Progenitor cell of endocrine pancreas (in vitro differentiated cells): ENCODE measurements at regions not wholly inside any gene's neighbourhood (a gene's known extent, or its start where the extent isn't known, plus 50 kb on each side); places are given as distances from the start of the nearest gene placed in this dataset.

Source experiments
- DNase-seq: peaks from one replicate; pipeline ENCODE4 v3.0.0; 2021; ENCODE audit warnings: low spot score; ENCODE audit not compliant: unreplicated experiment
- H3K27ac Mint-ChIP-seq: 2 replicates; pipeline ENCODE4 v1.8.0; 2021; ENCODE audit warnings: mild to moderate bottlenecking, moderate library complexity, mixed read lengths
- H3K27me3 Mint-ChIP-seq: 2 replicates; pipeline ENCODE4 v1.8.0; 2021; ENCODE audit warnings: mixed read lengths
- H3K36me3 Mint-ChIP-seq: 2 replicates; pipeline ENCODE4 v1.8.0; 2022; ENCODE audit warnings: mixed read lengths; ENCODE audit not compliant: insufficient read depth
- H3K4me1 Mint-ChIP-seq: 2 replicates; pipeline ENCODE4 v1.8.0; 2021; ENCODE audit warnings: low read depth, mixed read lengths
- H3K4me3 Mint-ChIP-seq: 2 replicates; pipeline ENCODE4 v1.8.0; 2021; ENCODE audit warnings: low read depth, mild to moderate bottlenecking, moderate library complexity, mixed read lengths
- H3K9me3 Mint-ChIP-seq: 2 replicates; pipeline ENCODE4 v1.8.0; 2021; ENCODE audit warnings: low read depth, mixed read lengths
- TF ChIP-seq, protein P1 (sequence below): fragments of 200-600 bp; sonication (generic); IDR thresholded peaks from one replicate; pipeline ENCODE4 v1.5.0; 2021; ENCODE audit warnings: antibody characterized with exemption, mild to moderate bottlenecking; ENCODE audit not compliant: unreplicated experiment

DNA sequence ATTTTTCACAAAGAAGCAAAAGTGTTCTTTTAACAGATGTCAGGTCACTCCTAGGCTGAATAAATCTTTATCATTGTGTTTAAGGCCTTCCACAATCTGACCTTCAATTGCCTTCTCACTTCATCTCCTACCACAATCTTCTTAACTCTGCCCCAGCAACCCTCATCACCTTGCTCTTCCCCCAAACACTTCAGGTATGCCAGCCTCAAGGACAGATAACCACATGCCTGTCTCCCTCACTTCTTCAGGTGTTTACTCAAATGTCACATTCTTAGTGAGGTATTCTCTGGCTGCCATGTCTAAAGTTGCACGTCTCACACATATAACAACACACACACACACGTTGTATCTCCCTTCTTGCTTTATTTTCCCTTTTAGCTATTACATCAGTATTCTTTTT lies 146.5 kb downstream of the ANKRD50 start:
- H3K27ac Mint-ChIP-seq, result no peak overlapping the region
- H3K27me3 Mint-ChIP-seq, result no peaks in the 10 kb centered on the region
- peaks cover 2% of the 10 kb centered on the region for H3K4me1 Mint-ChIP-seq
- no peaks in the 10 kb centered on the region for H3K9me3 Mint-ChIP-seq
- H3K4me3 Mint-ChIP-seq, result no peak overlapping the region
- H3K36me3 Mint-ChIP-seq, result no peaks in the 10 kb centered on the region
- TF ChIP-seq, protein P1, sequence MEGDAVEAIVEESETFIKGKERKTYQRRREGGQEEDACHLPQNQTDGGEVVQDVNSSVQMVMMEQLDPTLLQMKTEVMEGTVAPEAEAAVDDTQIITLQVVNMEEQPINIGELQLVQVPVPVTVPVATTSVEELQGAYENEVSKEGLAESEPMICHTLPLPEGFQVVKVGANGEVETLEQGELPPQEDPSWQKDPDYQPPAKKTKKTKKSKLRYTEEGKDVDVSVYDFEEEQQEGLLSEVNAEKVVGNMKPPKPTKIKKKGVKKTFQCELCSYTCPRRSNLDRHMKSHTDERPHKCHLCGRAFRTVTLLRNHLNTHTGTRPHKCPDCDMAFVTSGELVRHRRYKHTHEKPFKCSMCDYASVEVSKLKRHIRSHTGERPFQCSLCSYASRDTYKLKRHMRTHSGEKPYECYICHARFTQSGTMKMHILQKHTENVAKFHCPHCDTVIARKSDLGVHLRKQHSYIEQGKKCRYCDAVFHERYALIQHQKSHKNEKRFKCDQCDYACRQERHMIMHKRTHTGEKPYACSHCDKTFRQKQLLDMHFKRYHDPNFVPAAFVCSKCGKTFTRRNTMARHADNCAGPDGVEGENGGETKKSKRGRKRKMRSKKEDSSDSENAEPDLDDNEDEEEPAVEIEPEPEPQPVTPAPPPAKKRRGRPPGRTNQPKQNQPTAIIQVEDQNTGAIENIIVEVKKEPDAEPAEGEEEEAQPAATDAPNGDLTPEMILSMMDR, result no peak
- no peak for DNase-seq

DNA sequence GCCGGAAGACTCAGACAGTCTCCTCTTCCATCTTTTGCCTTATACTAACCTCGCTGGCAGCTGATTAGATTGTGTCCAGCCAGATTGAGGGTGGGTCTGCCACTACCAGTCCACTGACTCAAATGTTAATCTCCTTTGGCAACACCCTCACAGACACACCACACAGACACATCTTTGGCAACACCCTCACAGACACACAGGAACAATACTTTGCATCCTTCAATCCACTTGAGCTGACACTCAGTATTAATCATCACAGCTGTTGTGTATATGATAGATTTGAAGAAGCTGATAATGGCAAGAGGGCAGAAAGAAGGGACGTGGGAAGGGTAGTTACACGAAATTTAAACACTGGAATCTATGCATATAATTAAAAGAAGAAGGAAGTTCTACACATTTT lies 139.5 kb downstream of the ANKRD50 start:
- no peak for DNase-seq
- no peaks in the 10 kb centered on the region for H3K27me3 Mint-ChIP-seq
- no peak overlapping the region for H3K4me3 Mint-ChIP-seq
- no peak overlapping the region for H3K27ac Mint-ChIP-seq
- no peaks in the 10 kb centered on the region for H3K4me1 Mint-ChIP-seq
- H3K9me3 Mint-ChIP-seq, result peaks cover 10% of the 10 kb centered on the region
- TF ChIP-seq, protein P1, result no peak
- no peaks in the 10 kb centered on the region for H3K36me3 Mint-ChIP-seq

- Mint-ChIP-seq H3K36me3 (no peaks in the 10 kb centered on the region), H3K27ac (no peak overlapping the region), H3K4me1 (no peaks in the 10 kb centered on the region), H3K27me3 (no peaks in the 10 kb centered on the region), H3K9me3 (peaks cover 25% of the 10 kb centered on the region), H3K4me3 (no peak overlapping the region)
- DNase-seq, result no peak
- TF ChIP-seq, protein P1, result no peak
These were observed 132.6 kb downstream of the ANKRD50 start for GRCh38 chr4:124579896-124580295.

DNA sequence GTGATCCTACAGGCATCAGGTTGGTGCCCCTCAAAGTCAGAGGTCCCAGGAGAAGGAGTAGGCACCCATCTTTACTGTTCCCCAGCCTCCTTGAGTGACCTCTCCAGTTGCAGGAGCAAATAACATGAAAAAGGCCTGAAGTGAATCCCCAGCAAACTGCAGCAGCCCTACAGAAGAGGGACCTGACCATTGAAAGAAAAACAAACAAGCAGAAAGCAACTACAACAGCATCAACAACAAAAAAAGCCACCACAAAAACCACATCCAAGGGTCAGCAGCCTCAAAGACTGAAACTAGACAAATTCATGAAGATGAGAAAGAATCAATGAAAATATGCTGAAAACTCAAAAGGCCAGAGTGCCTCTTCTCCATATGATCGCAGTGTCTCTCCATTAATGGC lies 128.7 kb downstream of the ANKRD50 start:
- TF ChIP-seq, protein P1, result no peak
- Mint-ChIP-seq H3K27me3 (no peaks in the 10 kb centered on the region), H3K36me3 (no peaks in the 10 kb centered on the region), H3K27ac (no peak overlapping the region), H3K4me3 (no peak overlapping the region), H3K9me3 (peaks cover 25% of the 10 kb centered on the region), H3K4me1 (no peaks in the 10 kb centered on the region)
- DNase-seq, result no peak

- H3K27ac Mint-ChIP-seq, result no peak overlapping the region
- H3K9me3 Mint-ChIP-seq, result peaks cover 11% of the 10 kb centered on the region
- no peak overlapping the region for H3K4me3 Mint-ChIP-seq
- no peaks in the 10 kb centered on the region for H3K36me3 Mint-ChIP-seq
- H3K4me1 Mint-ChIP-seq, result no peaks in the 10 kb centered on the region
- H3K27me3 Mint-ChIP-seq, result no peaks in the 10 kb centered on the region
- DNase-seq, result no peak
- TF ChIP-seq, protein P1, result no peak
These were observed 122.7 kb downstream of the ANKRD50 start for GRCh38 chr4:124589786-124590185.
